Chondrocyte (in vitro differentiated cells): ENCODE measurements at regions not wholly inside any gene's neighbourhood (a gene's known extent, or its start where the extent isn't known, plus 50 kb on each side); places are given as distances from the start of the nearest gene placed in this dataset.

Source experiments
- DNase-seq: peaks from one replicate; pipeline ENCODE4 v3.0.0; 2021; ENCODE audit warnings: mixed read lengths, low spot score
- H3K27ac Mint-ChIP-seq: one replicate; pipeline ENCODE4 v1.8.0; 2021; ENCODE audit warnings: mild to moderate bottlenecking, moderate library complexity, mixed read lengths; ENCODE audit not compliant: unreplicated experiment
- H3K27me3 Mint-ChIP-seq: 2 replicates; pipeline ENCODE4 v1.8.0; 2021; ENCODE audit warnings: low read depth, mixed read lengths
- H3K36me3 Mint-ChIP-seq: 2 replicates; pipeline ENCODE4 v1.8.0; 2021; ENCODE audit warnings: low read depth, mixed read lengths
- H3K4me1 Mint-ChIP-seq: 2 replicates; pipeline ENCODE4 v1.8.0; 2021; ENCODE audit warnings: low read depth, mild to moderate bottlenecking, mixed read lengths
- H3K4me3 Mint-ChIP-seq: one replicate; pipeline ENCODE4 v1.8.0; 2021; ENCODE audit warnings: mild to moderate bottlenecking, moderate library complexity, mixed read lengths; ENCODE audit not compliant: unreplicated experiment
- H3K9me3 Mint-ChIP-seq: 2 replicates; pipeline ENCODE4 v1.8.0; 2021; ENCODE audit warnings: low read depth, mixed read lengths
- TF ChIP-seq, protein P1 (sequence below): fragments of 200-600 bp; sonication (generic); IDR thresholded peaks from 2 replicates; pipeline ENCODE4 v1.5.0; 2021; ENCODE audit warnings: antibody characterized with exemption, mild to moderate bottlenecking, moderate library complexity

DNA sequence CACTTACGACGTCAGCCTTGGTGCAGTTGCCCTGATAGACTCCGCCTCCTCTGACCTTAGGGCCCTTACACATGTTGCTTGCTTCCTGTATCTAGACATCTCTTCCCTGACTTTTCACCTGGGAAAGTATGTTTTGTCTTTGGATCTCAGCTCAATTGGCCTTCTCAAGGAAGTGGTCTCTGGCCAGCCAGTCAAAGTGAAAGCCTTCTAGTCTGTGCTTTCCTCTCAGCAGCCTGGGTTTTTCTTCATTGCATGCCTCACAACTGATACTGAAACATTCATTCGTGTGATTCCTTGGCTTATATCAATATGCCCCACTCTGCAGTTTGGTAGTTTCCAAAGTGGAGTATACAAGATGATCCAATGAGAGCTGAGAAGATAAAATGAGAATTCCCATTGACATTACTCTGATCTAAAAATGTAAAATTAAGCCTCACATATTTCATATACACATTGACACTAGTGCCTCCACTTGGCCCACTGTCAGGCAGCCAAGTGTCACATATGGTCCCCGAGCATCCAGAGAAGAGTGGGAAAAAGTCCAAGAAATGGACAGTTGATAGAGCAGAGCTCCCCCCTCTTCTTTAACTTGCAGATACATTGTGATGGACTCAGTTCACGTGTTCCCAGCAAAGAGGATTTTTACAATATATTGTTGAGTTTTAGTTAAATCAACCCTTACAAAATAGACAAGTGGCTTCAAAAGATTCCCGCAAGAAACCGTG, 371.2 kb upstream of the ASIC2 start:
- Mint-ChIP-seq H3K36me3 (no peaks in the 10 kb centered on the region), H3K27me3 (no peaks in the 10 kb centered on the region), H3K4me3 (no peak overlapping the region), H3K27ac (no peak overlapping the region), H3K9me3 (no peaks in the 10 kb centered on the region), H3K4me1 (no peaks in the 10 kb centered on the region)
- TF ChIP-seq, protein P1, sequence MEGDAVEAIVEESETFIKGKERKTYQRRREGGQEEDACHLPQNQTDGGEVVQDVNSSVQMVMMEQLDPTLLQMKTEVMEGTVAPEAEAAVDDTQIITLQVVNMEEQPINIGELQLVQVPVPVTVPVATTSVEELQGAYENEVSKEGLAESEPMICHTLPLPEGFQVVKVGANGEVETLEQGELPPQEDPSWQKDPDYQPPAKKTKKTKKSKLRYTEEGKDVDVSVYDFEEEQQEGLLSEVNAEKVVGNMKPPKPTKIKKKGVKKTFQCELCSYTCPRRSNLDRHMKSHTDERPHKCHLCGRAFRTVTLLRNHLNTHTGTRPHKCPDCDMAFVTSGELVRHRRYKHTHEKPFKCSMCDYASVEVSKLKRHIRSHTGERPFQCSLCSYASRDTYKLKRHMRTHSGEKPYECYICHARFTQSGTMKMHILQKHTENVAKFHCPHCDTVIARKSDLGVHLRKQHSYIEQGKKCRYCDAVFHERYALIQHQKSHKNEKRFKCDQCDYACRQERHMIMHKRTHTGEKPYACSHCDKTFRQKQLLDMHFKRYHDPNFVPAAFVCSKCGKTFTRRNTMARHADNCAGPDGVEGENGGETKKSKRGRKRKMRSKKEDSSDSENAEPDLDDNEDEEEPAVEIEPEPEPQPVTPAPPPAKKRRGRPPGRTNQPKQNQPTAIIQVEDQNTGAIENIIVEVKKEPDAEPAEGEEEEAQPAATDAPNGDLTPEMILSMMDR = no peak
- no peak for DNase-seq

DNA sequence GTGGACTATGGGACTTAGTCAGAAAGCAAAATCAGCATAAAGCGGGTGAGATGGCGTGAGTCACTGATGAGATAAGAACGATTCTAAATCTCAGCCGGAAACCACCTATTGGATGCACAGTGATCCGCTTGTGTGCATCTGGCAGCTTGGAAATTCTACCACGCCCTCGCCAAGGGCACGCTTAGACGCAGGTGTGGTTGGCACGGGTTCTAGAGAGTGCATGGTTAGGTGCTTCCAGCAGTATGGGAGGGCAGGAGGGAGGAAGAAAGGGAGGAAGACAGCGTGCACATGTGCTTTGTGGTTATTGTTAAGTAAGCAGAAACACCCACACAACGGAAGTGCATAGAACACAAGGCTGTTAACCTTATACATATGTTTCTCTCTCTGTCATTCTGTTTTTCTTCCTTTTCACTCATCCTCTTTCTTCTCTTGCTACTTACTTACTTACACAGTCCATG, 374.0 kb upstream of the ASIC2 start:
- TF ChIP-seq, protein P1 = no peak
- Mint-ChIP-seq H3K36me3 (no peaks in the 10 kb centered on the region), H3K4me1 (no peaks in the 10 kb centered on the region), H3K27me3 (peaks cover 9% of the 10 kb centered on the region), H3K4me3 (no peak overlapping the region), H3K9me3 (no peaks in the 10 kb centered on the region), H3K27ac (no peak overlapping the region)
- no peak for DNase-seq

DNA sequence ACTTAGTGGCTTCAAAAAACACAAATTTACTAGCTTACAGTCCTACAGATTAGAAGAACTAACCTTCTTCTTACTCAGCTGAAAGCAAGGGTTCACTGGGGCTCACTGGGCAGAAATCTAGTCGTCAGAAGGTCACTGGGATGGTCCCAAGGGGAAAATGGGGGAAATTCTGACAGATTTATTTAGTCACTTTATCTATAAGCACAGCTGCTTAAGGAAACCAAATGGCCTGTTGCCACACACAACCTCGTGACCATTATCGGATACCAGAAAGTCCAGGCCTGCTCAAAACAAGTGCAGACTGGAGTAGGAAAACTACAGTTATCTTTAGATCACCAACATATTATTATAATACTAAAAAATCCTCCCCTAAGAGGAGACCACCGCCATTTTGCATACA, 374.6 kb upstream of the ASIC2 start:
- Mint-ChIP-seq H3K4me3 (no peak overlapping the region), H3K4me1 (no peaks in the 10 kb centered on the region), H3K9me3 (no peaks in the 10 kb centered on the region), H3K27ac (no peak overlapping the region), H3K27me3 (peaks cover 11% of the 10 kb centered on the region), H3K36me3 (no peaks in the 10 kb centered on the region)
- DNase-seq = no peak
- TF ChIP-seq, protein P1 = no peak

DNA sequence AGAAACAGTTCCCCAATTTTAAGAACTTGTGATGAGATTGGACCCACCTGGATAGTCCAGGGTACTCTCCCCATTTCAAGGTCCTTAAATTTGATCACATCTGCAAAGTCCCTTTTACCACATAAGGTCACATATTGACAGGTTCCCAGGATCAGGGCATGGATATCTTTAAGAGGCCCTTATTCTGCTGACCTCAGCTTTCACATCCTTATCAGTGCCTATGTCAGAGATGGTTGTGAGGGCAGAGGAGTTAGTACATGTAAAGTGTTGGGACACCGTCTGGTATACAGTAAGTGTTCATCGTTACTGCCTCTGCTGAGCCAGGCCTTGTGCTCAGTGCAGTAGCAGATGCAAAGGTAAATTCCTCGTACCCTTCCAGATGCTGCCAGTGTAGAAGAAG, 375.4 kb upstream of the ASIC2 start:
- no peaks in the 10 kb centered on the region for H3K36me3 Mint-ChIP-seq
- H3K27ac Mint-ChIP-seq = no peak overlapping the region
- no peak overlapping the region for H3K4me3 Mint-ChIP-seq
- peaks cover 16% of the 10 kb centered on the region for H3K27me3 Mint-ChIP-seq
- H3K9me3 Mint-ChIP-seq = no peaks in the 10 kb centered on the region
- TF ChIP-seq, protein P1 = no peak
- DNase-seq = no peak
- H3K4me1 Mint-ChIP-seq = no peaks in the 10 kb centered on the region

DNA sequence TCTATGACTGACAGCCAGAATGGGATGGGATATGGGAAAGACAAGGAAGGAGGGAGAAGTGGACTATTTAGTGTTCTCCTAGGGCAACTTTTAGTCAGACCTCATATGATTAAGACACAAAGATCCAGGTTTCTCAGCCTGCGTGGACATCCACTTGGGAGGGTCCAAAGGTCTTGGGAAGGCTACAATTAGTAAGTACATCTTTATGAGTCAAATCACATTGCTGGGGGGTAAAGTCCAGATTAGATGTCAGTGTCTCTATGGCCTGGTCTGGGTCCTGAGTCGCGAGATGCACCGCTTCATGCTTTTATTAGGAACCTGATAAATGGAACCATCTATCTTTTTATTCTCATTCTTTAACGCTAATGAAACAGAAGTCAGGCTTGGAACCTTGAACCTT, 378.4 kb upstream of the ASIC2 start:
- Mint-ChIP-seq H3K27me3 (peaks cover 16% of the 10 kb centered on the region), H3K4me1 (no peaks in the 10 kb centered on the region), H3K4me3 (no peak overlapping the region), H3K27ac (no peak overlapping the region), H3K9me3 (no peaks in the 10 kb centered on the region), H3K36me3 (no peaks in the 10 kb centered on the region)
- TF ChIP-seq, protein P1 = no peak
- no peak for DNase-seq
